Left lobe of liver (tissue), 2 donors: ENCODE measurements at regions not wholly inside any gene's neighbourhood (a gene's known extent, or its start where the extent isn't known, plus 50 kb on each side); places are given as distances from the start of the nearest gene placed in this dataset.
A peak's percentile ranks its signal among the peaks of the same experiment; 100 is the strongest.
"Not testable (repeated sequence)": the region's sequence is repeated elsewhere in the genome, so short reads cannot be mapped to it uniquely, and the experiment has no call there.

Experiments
- ATAC-seq: fragments of 200-7000 bp; cut with Tn5 transposase; one replicate; pipeline ENCODE4 v1.9.1; 2020; ENCODE audit warnings: mild to moderate bottlenecking, moderate library complexity
- DNase-seq: peaks from one replicate; pipeline ENCODE4 v3.0.0-alpha.2; 2020; ENCODE audit warnings: low spot score
- donor health status: DM: no; HTN: no; CAD: no; lungs with moderate emphysema.
- donor health status: DM: no; HTN: yes; CAD: no.

DNA sequence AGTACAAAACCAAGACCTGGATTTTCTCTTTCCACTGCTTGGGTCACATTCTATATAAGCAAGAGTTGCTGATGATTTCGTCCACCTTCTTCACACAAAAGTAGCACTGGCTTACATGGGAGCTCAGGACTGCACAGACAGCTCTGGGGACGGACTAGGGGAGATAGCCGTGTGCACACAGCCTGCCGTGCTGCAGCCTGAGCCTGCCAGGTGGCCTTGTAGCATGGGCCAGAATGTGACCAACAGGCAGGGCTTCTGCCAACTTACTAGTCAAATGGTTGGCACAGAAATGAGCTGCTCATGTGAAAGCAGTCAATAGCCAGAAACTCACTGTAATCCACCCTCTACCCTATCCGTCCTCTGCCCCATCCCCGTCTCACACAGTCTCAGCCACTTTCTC lies 299.0 kb downstream of the ANAPC1 start:
- ATAC-seq (peak; percentile 95), DNase-seq (peak; percentile 55)

DNA sequence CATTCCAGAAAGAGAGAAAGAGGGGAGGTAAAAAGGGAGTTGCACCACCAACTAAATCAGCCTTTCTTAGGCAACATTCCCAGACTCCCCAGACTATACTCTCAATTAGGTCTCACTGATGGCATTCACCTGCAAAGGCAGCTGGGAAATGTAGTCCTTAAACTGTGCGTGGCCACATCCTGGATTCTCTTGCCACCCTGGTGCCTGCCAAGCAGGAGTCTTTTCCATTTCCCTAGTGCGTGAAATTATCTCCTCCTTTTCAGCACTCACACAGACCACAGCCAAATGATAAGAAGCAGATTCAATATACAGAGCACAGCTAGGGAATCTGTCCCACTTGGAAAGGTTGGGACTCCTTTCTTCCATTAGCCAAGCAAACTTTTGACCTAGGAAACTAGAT lies 298.0 kb downstream of the ANAPC1 start:
- not testable (repeated sequence) for DNase-seq
- ATAC-seq: peak; percentile 65

DNA sequence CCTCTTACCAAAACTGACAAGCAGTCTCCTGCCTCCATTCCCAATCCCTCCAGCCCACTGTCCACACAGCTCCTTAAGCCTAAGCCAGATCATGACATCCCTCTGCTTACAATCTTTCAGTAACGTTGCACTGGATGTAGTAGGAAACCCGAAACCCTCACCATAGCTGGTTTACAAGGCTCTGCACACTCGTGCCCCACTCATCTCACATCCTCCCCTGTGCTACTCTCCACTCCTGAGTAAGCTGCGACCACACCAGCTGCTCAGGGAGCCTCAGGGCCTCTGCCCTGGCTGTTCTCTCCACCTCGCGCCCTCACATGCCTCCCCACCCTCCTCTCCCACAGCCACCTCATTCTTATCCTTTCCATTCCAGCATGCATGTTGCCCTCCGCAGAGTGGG lies 288.9 kb downstream of the ANAPC1 start:
- not testable (repeated sequence) for ATAC-seq, DNase-seq

DNA sequence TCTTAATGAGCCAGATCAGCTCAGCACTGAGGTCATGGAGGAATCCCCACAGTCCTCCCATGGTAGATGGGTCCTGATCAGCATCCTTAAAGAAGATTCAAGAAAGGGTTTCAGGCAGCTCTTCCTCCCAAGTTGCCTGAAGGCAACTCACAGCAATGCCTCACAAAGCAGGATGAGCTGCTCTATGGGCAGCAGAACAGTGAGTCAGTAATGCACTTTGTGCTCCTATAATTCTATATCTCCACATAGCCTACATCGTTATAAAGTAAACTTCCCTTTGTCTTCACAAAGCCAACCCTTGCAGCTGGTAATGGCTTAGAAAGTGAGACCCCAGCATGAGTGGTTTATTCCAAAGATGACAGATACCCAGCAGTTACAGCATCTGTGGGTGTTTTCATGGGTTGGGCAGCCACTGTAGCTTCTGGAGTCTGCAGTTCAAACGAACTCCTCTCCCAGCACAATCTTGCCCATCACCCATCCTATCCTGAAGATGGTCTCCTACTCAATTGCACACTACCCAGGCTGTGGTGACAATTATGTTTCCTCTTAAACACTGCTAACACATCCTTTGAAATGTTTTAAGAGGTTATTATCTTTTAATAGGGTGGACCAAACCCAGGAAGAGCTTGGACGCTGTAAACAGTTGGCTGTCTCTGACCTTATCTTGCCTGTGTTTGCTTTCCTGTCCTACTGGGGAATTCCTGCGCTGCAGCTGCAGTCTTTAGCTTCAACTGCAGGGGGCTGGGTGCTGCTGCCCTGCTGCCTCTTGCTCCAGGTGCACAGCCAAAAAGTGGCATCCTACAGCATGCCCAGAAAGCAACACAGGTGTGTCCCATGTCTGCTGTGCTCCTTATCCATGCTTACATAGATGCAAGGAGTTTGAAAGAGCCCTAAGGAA lies 286.9 kb downstream of the ANAPC1 start:
- DNase-seq: not testable (repeated sequence)
- peak; percentile 91 for ATAC-seq

DNA sequence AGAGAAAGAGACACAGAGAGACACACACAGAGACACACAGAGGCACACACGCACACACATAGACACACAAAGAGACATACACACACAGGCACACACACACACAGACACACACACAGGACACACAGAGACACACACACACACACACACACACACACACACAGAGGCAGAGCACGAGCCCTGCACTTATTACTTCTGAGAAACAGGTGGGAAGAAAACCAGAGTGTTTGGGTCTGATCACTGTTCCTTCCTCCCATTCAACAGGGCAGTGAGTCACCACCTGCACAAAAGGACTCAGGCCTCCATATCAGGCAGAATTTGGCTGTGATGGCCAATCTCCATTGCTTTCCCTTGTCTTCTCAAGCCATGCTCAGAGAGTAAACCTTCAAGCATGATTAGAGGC lies 285.0 kb downstream of the ANAPC1 start:
- DNase-seq, ATAC-seq: not testable (repeated sequence)

DNA sequence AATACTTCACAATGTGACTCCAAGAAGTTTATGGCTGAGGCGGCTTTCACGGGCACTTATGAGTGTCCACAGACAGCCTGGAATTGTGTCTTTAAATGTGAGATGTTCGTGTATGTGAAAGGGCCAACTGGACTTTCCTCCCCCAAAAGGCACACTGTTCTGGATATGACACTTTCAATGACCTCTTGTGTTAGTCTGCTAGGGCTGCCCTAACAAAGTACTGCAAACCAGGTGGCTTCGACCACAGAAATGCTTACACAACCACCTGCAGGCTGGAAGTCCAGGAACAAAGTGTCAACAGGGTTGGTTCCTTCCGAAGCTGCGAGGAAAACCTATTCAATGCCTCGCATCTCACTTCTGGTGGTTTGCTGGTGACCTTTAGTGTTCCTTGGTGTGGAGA lies 281.7 kb downstream of the ANAPC1 start:
- peak; percentile 87 for ATAC-seq
- DNase-seq: not testable (repeated sequence)

DNA sequence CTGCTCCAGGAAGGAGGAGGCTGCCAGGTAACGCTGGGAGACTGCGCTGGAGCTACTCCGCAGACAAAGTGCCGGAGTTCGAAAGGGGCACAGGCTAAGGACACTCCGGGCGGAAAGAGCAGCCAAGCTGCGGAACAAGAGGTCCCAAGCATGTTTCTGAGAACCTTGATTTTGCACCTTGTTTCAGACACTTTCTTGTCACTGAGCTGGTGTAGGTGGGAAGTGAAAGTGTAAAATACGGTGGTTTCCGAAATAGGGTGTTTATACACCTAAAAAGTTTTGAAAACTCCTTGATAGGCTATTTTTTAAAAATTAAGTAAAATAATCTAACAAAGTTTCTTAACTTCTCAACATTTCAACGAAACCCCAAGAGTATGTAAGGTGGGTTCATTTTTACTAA lies 278.2 kb downstream of the ANAPC1 start:
- not testable (repeated sequence) for ATAC-seq, DNase-seq

DNA sequence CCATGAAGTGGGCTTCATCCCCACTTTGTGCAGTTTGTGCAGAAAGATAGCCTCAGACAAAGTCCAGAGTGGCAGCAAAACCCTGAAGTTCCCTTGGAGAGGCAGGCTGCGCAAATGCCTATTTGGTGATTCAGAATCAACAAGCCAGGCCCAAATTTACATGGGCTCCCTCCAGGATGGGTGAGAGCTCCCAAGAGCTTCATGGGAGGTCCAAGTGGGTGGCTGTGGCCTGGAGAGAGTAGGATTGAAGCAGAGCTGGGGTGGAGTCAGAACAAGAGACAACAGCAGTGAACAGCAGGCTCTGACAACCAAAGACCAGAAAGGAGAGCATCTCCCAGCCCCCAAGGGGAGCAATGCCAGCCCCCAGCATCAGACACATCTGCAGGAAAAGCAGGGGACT lies 277.4 kb downstream of the ANAPC1 start:
- not testable (repeated sequence) for DNase-seq, ATAC-seq

DNA sequence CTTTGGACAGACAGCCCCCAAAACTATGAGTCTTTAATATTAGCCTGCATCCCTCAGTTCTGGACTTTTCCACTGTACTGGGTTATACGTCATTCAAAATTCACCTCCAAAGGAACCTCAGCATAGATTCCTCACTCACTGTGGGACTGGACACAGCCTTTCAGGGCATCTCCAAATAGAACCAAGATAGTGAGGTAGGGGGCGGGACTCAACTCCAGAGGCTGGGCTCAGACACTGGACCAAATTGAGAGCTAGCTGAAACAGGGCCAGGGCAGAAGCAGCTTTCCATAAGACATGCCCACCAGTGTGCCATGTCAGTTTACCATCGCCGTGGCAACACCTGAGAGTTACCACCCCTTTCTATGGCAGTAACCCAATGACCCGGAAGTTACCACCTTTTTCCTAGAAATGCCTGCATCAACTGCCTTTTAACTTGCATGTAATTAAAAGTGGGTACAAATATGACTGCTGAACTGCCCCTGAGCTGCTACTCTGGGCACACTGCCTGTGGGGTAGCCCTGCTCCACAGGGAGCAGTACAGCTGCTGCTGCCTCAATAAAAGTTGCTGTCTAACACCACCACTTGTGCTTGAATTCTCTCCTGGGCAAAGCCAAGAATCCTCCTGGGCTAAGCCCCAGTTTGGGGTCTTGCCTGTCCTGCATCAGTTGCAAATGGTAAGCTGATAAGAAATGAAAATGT lies 274.7 kb downstream of the ANAPC1 start:
- not testable (repeated sequence) for ATAC-seq, DNase-seq

DNA sequence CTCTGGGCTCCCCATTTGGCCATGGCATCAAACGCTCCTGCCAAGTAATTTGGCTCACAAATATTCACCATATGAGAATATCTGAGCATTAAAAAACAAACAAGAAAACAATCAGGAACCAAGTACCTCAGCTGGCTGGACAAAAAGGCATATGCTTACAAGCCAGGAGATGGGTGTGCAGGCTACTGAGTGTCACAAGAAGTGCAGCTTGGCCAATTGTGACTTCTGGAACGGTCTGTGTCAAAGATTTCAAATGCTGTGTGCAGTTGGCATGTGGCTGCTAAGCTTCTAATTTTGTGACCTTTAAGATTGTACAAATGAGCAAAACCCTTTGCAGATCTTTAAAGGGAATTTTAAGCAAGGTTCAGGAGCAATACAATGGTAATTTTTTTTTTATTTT lies 274.0 kb downstream of the ANAPC1 start:
- ATAC-seq, DNase-seq: not testable (repeated sequence)

DNA sequence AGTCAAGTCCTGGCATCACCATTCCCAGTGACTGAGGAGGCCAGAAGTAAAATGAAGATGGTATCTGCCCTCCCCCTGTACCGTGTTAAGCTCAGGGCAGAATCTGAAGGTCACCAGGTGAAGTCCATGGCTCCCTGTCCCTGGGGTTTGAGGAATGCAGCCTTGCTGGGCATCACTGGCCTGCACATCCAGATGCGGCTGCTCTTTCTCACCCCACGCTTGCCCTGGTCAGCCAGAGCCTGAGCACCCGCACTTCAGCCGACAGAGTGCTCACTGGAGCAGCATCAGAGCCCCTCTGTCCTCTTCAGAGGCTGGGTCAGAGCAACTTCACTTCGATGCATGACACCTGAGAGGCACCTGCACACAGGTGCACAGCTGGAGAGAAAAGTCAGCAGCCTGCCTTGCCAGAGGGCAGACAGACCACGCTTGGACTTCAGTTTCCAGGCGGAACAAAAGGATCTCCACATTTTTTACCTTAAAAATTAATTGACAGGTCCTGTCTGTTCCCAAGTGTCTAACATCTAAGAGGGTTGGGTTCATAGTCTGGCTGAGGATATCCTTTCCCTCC lies 267.3 kb downstream of the ANAPC1 start:
- DNase-seq: no peak
- ATAC-seq: no peak

DNA sequence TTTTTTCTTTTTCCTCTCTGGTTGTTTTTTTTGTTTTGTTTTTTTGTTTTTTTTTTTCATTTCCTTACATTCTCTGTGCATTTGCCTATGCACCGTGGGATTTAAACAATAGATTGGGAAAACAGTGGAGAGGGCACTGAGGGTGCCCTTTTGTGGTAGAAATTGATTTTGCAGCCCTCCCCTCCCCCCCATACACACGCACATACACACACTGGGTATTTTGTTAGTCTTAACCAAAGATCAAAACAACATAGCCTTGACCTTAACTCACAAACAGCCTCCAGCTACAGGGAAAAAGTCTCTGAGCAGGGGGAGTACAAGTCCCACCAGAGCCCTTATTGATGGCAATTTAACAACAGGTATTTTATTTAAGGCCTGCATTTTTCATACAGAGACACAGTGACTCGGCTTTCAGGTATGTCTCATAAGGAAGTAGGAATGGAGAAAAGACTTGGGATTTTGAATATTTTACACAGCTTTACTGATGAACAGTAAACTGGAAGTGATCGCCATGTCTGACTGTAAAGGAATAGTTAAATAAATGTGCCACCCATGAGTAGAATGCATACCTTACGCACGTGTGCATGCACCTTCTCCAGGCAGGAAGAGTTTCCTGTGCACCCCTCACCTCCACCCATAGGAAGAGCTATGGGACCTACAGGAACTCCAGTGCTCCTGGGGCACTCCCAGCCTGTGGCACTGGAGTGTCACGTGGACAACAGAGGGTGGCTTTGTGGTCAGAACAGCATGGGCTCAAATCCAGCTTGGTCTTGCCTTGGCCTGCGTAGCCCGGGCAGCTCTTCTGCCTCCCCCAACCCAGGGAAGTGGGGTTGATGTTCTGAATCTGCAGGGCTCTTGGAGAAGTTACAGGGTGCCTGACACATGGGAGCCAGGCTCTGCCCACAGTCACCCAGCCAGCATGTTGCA lies 266.4 kb downstream of the ANAPC1 start:
- DNase-seq (peak; percentile 64), ATAC-seq (peak; percentile 71)

DNA sequence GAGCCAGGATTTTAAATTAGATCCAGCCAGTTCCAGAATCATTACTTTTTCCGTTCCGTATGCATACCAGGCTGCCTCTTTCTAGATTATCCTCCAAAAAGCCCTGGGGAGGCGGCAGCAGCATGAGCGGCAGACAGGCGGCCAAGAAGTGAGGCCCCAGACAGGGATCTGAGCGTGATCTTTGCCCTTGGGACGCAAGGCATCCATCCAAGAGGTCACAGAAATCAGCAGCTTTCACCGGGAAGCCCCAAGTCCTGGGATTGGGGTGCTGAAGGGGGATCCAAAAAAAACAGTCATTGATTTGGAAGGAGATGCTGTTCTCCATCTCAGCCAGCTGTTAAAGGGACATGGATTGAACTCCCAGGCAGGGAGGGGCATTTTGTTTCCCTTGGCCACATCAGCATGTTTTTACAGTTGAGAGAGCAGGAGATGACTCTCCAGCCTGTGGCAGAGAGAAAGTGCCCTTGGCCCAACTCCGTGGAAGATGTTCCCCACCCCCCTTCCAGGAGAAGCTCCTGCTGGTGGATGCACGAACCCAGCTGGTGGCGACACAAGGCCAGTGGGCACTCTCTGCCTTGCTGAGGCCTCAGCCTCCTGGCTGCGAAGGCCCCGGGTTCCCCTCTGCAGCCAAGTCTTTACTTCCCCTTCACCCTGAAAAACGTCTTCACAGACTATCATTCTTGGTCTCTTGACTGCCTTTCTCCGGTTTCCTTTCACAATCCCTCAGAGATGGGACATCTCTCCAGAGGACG lies 265.6 kb downstream of the ANAPC1 start:
- DNase-seq (peak; percentile 85), ATAC-seq (peak; percentile 87)

DNA sequence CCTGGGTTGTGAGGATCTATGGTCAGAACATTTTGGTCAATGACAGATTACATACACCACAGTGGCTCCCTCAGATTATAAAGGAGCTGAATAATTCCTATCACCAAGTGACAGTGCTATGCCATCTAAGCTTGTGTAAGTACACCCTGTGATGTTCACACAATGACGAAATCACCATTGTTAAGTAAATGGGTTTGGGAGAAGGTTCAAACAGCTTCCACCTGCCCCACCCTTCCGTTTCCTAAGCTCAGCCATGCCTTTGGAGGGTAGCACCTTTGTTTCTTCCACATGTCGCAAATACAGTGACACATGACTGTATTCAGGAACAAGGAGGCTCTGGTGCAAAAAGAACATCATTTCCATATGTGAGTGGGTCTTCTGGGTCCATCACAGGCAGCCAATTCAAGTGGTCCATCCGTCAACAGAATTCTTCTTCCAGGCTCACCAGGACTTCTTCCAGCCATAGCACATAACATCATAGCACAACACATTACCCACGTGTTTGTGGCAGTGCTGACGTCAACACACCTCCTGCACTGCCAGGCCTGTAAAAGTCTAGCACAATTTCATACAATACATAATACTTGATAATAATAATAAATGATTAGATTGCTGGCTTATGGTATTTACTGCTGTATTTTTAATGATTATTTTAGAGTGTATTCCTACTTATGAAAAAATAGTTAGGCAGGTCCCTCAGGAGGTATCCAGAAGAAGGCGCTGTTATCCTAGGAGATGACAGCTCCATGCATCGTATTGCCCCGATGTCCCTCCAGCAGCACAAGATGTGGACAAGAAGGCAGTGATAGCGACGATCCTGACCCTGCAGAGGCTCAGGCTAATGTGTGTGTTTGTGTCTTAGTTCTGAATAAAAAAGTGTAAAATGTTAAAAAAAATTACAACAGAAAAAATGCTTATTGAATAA lies 264.8 kb downstream of the ANAPC1 start:
- ATAC-seq: peak; percentile 18
- no peak for DNase-seq

DNA sequence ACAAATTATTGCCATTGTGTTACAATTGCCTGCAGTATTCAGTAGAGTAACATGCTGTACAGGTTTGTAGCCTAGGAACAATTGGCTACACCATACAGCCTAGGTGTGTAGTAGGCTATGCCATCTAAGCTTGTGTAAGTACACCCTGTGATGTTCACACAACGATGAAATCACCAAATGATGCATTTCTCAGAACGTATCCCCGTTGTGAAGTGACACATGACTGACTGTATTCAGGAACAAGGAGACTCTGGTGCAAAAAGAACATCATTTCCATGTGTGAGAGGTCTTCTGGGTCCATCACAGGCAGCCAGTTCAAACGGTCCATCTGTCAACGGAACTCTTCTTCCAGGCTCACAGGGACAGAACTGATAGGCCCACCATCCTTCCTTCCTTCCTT lies 263.7 kb downstream of the ANAPC1 start:
- DNase-seq: no peak
- ATAC-seq: no peak

DNA sequence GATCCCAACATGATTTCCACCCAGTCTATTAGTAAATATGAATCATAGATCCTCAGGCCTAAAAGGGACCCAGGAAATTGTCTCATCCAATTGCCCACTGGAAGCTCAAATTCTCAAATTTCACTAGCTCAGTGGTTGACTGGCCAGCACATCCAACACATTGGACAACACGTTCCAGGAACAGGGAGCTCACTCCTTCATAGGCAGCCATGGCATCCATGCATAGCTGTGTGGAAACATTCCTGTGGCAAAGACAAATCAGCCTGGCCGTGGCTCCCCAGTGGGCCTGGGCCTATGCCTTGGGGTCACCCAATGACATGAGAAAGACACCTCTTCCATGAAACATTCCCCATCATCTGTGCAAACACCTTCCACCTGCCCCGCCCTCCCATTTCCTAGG lies 261.1 kb downstream of the ANAPC1 start:
- ATAC-seq (no peak), DNase-seq (no peak)

DNA sequence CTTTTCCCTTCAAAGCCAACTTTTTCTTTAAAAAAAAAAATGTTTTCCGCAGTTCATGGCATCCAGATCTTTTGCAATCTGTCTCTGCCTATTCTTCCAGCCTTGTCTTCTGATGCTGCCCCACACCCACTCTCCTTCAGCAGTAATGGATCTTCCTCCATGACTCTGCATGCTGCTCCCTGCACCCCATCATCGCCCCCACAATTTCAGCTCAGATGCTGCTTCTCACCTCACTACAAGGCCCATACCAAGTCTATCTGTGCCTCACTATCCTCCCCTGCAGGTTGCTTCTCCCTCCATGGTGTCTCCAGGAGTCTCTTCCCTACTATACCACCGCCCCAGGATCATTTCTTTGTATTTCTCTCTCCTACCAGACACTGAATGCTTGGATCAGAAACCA lies 260.6 kb downstream of the ANAPC1 start:
- DNase-seq: no peak
- no peak for ATAC-seq

DNA sequence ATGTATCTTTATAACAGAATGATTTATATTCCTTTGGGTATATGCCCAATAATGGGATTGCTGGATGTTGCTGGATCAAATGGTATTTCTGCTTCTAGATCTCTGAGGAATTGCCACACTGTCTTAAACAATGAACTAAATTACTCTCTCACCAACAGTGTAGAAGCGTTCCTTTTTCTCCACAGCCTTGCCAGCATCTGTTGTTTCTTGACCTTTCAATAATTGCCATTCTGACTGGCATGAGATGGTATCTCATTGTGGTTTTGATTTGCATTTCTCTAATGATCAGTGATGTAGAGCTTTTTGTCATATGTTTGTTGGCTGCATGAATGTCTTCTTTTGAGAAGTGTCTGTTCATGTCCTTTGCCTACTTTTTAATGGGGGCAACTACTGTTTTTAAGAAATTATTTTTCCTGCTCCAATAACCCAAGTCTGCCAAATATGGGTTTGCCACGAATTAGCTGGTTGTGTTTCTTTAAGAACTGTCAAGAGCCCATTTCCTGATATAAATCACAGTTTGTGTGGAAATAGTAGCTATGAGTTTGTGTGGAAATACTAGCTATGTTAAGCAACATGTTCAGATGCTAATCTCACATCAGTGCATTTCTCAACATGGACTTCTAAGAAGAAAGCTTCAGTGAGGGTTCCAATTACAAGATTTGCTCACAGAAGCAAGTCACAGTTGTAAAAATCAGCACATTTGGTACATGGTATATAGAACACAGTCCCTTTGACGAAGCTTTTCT lies 259.4 kb downstream of the ANAPC1 start:
- ATAC-seq (peak; percentile 81), DNase-seq (no peak)
